Parathyroid adenoma (tissue), 2 donors: ENCODE measurements at regions not wholly inside any gene's neighbourhood (a gene's known extent, or its start where the extent isn't known, plus 50 kb on each side); places are given as distances from the start of the nearest gene placed in this dataset.

Experiments
- H2AFZ ChIP-seq: fragments of 300-600 bp; sonication (generic); one replicate; pipeline ENCODE4 v1.7.0; 2017; ENCODE audit warnings: antibody characterized with exemption, mild to moderate bottlenecking
- H3K27ac ChIP-seq: fragments of 300-600 bp; sonication (generic); one replicate; pipeline ENCODE4 v1.7.0; 2017
- H3K27me3 ChIP-seq: fragments of 300-600 bp; sonication (generic); one replicate; pipeline ENCODE4 v1.7.0; 2017; ENCODE audit warnings: low read length; ENCODE audit not compliant: control insufficient read depth, insufficient read depth
- H3K36me3 ChIP-seq: fragments of 300-600 bp; sonication (generic); one replicate; pipeline ENCODE4 v1.7.0; 2017; ENCODE audit warnings: low read length; ENCODE audit not compliant: control insufficient read depth, insufficient read depth
- H3K4me1 ChIP-seq: fragments of 300-600 bp; sonication (generic); one replicate; pipeline ENCODE4 v1.7.0; 2017; ENCODE audit warnings: control low read depth
- H3K4me2 ChIP-seq: fragments of 300-600 bp; sonication (generic); one replicate; pipeline ENCODE4 v1.7.0; 2017; ENCODE audit warnings: low read length
- H3K4me3 ChIP-seq: fragments of 300-600 bp; sonication (generic); one replicate; pipeline ENCODE4 v1.7.0; 2017; ENCODE audit warnings: low read depth, low read length
- H3K79me2 ChIP-seq: fragments of 300-600 bp; sonication (generic); one replicate; pipeline ENCODE4 v1.7.0; 2017; ENCODE audit warnings: control low read depth
- H3K9ac ChIP-seq: fragments of 300-600 bp; sonication (generic); one replicate; pipeline ENCODE4 v1.7.0; 2017; ENCODE audit warnings: mild to moderate bottlenecking
- H3K9me3 ChIP-seq: fragments of 300-600 bp; sonication (generic); one replicate; pipeline ENCODE4 v1.7.0; 2017; ENCODE audit warnings: low read length; ENCODE audit not compliant: control insufficient read depth
- CTCF ChIP-seq: fragments of 300-600 bp; sonication (generic); IDR thresholded peaks from one replicate; pipeline ENCODE4 v1.7.0; 2017; ENCODE audit warnings: antibody characterized with exemption, mild to moderate bottlenecking
- donor health status: primary hyperparathyroidism.

DNA sequence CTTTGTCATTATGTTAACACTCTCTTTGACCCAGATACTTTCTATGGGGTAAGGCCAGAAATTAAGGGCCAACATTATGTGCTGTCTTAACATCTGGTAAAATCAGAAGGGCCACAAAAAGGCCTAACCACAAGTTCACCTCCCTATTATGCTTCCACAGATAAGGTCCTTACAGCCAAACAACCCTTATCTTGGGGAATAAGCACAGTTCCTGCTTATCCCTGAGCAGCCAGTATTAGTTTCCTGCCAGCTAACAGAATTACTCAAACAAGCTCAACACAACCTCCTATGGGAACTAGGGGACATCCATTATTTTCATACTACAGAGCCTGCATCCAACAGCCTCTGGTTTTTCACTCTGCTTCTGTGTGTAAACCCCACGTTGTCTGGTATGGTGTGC lies 724.8 kb downstream of the HACE1 start:
- TF ChIP-seq CTCF, result no peak
- H3K36me3 ChIP-seq, result no peaks in the 10 kb centered on the region

DNA sequence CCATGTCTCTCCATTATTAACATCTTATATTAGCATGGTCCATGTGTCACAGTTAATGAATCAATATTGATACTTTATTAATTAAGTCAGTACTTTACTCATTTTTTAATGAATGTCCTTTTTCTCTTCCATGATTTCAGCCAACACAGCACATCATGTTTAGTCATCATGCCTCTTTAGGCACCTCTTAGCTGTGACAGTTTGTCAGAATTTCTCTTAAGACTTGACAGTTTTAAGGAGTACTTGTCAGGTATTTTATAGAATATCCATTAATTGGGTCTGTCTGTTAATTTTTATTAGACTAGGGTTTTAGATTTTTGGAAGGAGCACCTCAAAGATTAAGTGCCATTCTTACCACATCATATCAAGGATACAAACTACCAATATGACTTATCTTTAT lies 729.4 kb downstream of the HACE1 start:
- no peak for TF ChIP-seq CTCF
- no peaks in the 10 kb centered on the region for H3K79me2 ChIP-seq
- no peak overlapping the region for H3K4me2 ChIP-seq
- no peak overlapping the region for H2AFZ ChIP-seq
- no peaks in the 10 kb centered on the region for H3K36me3 ChIP-seq
- no peaks in the 10 kb centered on the region for H3K27me3 ChIP-seq
- H3K27ac ChIP-seq, result no peak overlapping the region
- H3K9me3 ChIP-seq, result no peaks in the 10 kb centered on the region
- H3K4me1 ChIP-seq, result no peaks in the 10 kb centered on the region
- no peak overlapping the region for H3K4me3 ChIP-seq
- H3K9ac ChIP-seq, result no peak overlapping the region

More for the DNA sequence above, 724.8 kb downstream of the HACE1 start:
- no peaks in the 10 kb centered on the region for H3K4me1 ChIP-seq
- H3K79me2 ChIP-seq, result no peaks in the 10 kb centered on the region
- H3K27me3 ChIP-seq, result no peaks in the 10 kb centered on the region
- no peak overlapping the region for H3K4me2 ChIP-seq
- H2AFZ ChIP-seq, result no peak overlapping the region
- no peaks in the 10 kb centered on the region for H3K9me3 ChIP-seq
- H3K27ac ChIP-seq, result no peak overlapping the region
- H3K9ac ChIP-seq, result no peak overlapping the region
- no peak overlapping the region for H3K4me3 ChIP-seq

- H3K4me2 ChIP-seq, result no peak overlapping the region
- no peaks in the 10 kb centered on the region for H3K9me3 ChIP-seq
Measured at GRCh38 chr6:104126315-104127005, 733.3 kb downstream of the HACE1 start.

DNA sequence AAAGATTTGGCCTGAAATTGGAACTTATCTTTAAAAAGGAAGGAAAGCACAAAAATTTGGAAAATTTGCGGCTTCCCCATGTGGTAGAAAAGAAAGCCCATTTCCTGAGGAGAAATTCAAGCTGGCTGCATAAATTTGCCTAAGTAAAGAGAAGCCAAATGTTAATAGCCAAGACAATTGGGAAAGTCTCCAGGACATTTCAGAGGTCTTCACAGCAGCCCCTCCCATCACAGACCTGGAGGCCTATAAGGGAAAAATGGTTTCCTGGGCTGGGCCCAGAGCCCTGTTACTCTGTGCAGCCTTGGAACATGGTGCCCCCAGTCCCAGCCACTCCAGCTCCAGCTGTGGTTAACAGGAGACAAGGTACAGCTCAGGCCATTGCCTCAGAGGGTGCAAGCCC lies 736.5 kb downstream of the HACE1 start:
- no peak for TF ChIP-seq CTCF
- Histone ChIP-seq H3K4me1 (no peaks in the 10 kb centered on the region), H3K27me3 (no peaks in the 10 kb centered on the region), H3K9me3 (no peaks in the 10 kb centered on the region), H3K27ac (no peak overlapping the region), H3K9ac (no peak overlapping the region), H3K79me2 (no peaks in the 10 kb centered on the region), H3K36me3 (no peaks in the 10 kb centered on the region), H3K4me2 (no peak overlapping the region), H2AFZ (no peak overlapping the region), H3K4me3 (no peak overlapping the region)

More at GRCh38 chr6:104126315-104127005, 733.3 kb downstream of the HACE1 start:
- Histone ChIP-seq H3K4me3 (no peak overlapping the region), H3K79me2 (no peaks in the 10 kb centered on the region), H2AFZ (no peak overlapping the region), H3K9ac (no peak overlapping the region), H3K27ac (no peak overlapping the region), H3K27me3 (no peaks in the 10 kb centered on the region), H3K36me3 (no peaks in the 10 kb centered on the region), H3K4me1 (no peaks in the 10 kb centered on the region)
- TF ChIP-seq CTCF, result no peak

GRCh38 chr6:104118274-104118673 lies 741.4 kb downstream of the HACE1 start:
- H3K9me3 ChIP-seq, result no peaks in the 10 kb centered on the region
- H3K4me3 ChIP-seq, result no peak overlapping the region
- H3K36me3 ChIP-seq, result no peaks in the 10 kb centered on the region
- no peak overlapping the region for H3K9ac ChIP-seq
- no peak overlapping the region for H2AFZ ChIP-seq
- no peak overlapping the region for H3K4me2 ChIP-seq
- H3K79me2 ChIP-seq, result no peaks in the 10 kb centered on the region
- H3K27ac ChIP-seq, result no peak overlapping the region
- H3K4me1 ChIP-seq, result no peaks in the 10 kb centered on the region
- TF ChIP-seq CTCF, result no peak
- H3K27me3 ChIP-seq, result no peaks in the 10 kb centered on the region
